ENCODE measurements at regions not wholly inside any gene's neighbourhood (a gene's known extent, or its start where the extent isn't known, plus 50 kb on each side); places are given as distances from the start of the nearest gene placed in this dataset.

DNA sequence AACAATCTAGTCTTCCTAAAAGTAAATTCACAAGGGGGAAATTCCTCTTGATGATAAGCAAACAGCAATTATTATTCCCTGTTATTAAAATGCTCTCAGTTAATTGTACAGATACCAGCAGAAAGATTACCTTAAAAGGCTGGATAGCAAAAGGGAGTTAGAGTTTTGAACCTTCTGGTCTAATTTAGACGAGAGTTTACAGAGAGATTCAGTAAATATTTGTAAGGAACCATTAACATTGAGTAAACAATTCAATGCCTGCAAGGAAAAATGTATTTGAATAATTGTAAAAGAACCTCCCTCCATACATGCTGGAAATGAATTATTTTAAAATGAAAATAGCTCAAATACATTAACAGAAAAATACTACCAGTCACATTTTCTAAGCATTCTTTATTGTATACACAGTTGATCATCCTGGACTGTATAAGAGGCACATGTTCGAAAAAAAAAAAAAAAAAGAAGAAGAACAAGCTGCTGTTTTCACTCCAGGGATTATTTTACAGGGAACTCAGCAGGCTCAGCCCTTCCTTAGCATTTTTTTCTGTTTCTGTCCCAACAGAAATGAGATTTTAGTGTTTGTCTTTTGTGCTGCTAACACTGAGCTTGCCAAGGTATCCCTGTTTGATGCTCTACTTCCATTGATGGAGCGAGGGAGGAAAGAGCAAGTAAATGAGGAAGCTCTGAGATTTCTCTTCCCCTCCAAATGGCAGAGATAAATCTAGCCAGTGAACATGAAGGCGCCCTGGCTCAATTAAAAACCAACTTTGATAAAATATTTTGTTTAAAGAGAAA lies 141.1 kb downstream of the ENC1 start:
- Histone ChIP-seq H3K27ac (ENCODE audit: low read depth in 2 of 2, low read length in 2 of 2) (no peak overlapping the region), H3K36me3 (ENCODE audit: control insufficient read depth in 2 of 3, insufficient read depth in 3 of 3, low read length in 3 of 3) (no peaks in the 10 kb centered on the region), H3K4me3 (ENCODE audit: low read length in 3 of 3) (no peak overlapping the region), H3K4me1 (ENCODE audit: control insufficient read depth in 2 of 3, insufficient read depth in 2 of 3, low read depth in 1 of 3, low read length in 3 of 3) (peaks cover 0 to 11% (median 4%) of the 10 kb centered on the region in 3 donors), H3K27me3 (ENCODE audit: control insufficient read depth, insufficient read depth, low read length) (no peaks in the 10 kb centered on the region), H3K9me3 (ENCODE audit: control insufficient read depth in 2 of 3, insufficient read depth in 1 of 3, low read length in 3 of 3) (no peaks in the 10 kb centered on the region), H3K9ac (ENCODE audit: low read length in 3 of 3) (no peak overlapping the region)
- intact Hi-C loops (cut with DNase I): no loop called here
- DNase-seq (peak in 2 of 5 donors; percentile 29 to 41), FAIRE-seq (no peak)
- no peak for TF ChIP-seq CTCF (IDR thresholded peaks at IDR 0.05; ENCODE audit: borderline replicate concordance, extremely low read depth, insufficient read depth)

DNA sequence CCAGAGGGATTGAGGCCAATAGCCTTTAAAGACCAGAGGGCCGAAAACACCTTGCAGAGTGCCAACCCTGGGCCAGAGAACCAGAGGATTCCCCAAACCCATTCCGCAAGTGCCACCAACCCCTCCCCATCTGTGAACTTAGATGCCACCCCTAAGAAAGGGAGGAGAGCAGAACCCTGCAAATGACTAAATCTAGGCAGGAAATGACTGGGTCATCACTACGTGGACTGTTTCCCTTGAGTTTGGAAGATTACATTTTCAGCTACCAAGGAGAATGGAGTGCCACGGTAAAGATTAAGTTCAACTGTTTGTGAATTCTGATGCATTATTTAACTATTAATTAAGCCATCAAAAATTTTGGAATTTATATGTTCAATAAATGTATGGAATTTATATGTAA lies 142.8 kb downstream of the ENC1 start:
- Histone ChIP-seq H3K27ac (ENCODE audit: low read depth in 2 of 2, low read length in 2 of 2) (no peak overlapping the region), H3K4me3 (ENCODE audit: low read length in 3 of 3) (no peak overlapping the region), H3K9ac (ENCODE audit: low read length in 3 of 3) (no peak overlapping the region), H3K36me3 (ENCODE audit: control insufficient read depth in 2 of 3, insufficient read depth in 3 of 3, low read length in 3 of 3) (no peaks in the 10 kb centered on the region), H3K9me3 (ENCODE audit: control insufficient read depth in 2 of 3, insufficient read depth in 1 of 3, low read length in 3 of 3) (no peaks in the 10 kb centered on the region), H3K4me1 (ENCODE audit: control insufficient read depth in 2 of 3, insufficient read depth in 2 of 3, low read depth in 1 of 3, low read length in 3 of 3) (peaks cover 0 to 11% (median 4%) of the 10 kb centered on the region in 3 donors), H3K27me3 (ENCODE audit: control insufficient read depth, insufficient read depth, low read length) (no peaks in the 10 kb centered on the region)
- FAIRE-seq (no peak), DNase-seq (no peak)
- no peak for TF ChIP-seq CTCF (IDR thresholded peaks at IDR 0.05; ENCODE audit: borderline replicate concordance, extremely low read depth, insufficient read depth)
- intact Hi-C loops (cut with DNase I): no loop called here

GRCh38 chr5:74493411-74493810 lies 147.1 kb downstream of the ENC1 start:
- no peak for TF ChIP-seq CTCF (IDR thresholded peaks at IDR 0.05; ENCODE audit: borderline replicate concordance, extremely low read depth, insufficient read depth)
- Histone ChIP-seq H3K9me3 (ENCODE audit: control insufficient read depth in 2 of 3, insufficient read depth in 1 of 3, low read length in 3 of 3) (no peaks in the 10 kb centered on the region), H3K9ac (ENCODE audit: low read length in 3 of 3) (no peak overlapping the region), H3K4me3 (ENCODE audit: low read length in 3 of 3) (no peak overlapping the region), H3K36me3 (ENCODE audit: control insufficient read depth in 2 of 3, insufficient read depth in 3 of 3, low read length in 3 of 3) (no peaks in the 10 kb centered on the region), H3K27ac (ENCODE audit: low read depth in 2 of 2, low read length in 2 of 2) (no peak overlapping the region), H3K27me3 (ENCODE audit: control insufficient read depth, insufficient read depth, low read length) (no peaks in the 10 kb centered on the region), H3K4me1 (ENCODE audit: control insufficient read depth in 2 of 3, insufficient read depth in 2 of 3, low read depth in 1 of 3, low read length in 3 of 3) (no peaks in the 10 kb centered on the region)
- DNase-seq (no peak), FAIRE-seq (no peak)
- intact Hi-C loops (cut with DNase I): no loop called here

Data from kidney (tissue), 13 donors.